GM12865 (cell line): ENCODE measurements at regions not wholly inside any gene's neighbourhood (a gene's known extent, or its start where the extent isn't known, plus 50 kb on each side); places are given as distances from the start of the nearest gene placed in this dataset.
"Not testable (repeated sequence)": the region's sequence is repeated elsewhere in the genome, so short reads cannot be mapped to it uniquely, and the experiment has no call there.

Experiments
- DNase-seq: peaks from one replicate; pipeline ENCODE4 v3.0.0; 2010; ENCODE audit warnings: low read depth
- H3K4me3 ChIP-seq: 2 replicates; pipeline ENCODE4 v1.5.1; 2011; ENCODE audit warnings: mild to moderate bottlenecking, low read depth, low read length, control low read depth
- TF ChIP-seq, protein P1 (sequence below): IDR thresholded peaks from 2 replicates; pipeline ENCODE4 v1.5.1; 2011; ENCODE audit warnings: low read length, control low read depth, low read depth, inconsistent platforms; ENCODE audit not compliant: insufficient read depth; ENCODE audit errors: missing control alignments

DNA sequence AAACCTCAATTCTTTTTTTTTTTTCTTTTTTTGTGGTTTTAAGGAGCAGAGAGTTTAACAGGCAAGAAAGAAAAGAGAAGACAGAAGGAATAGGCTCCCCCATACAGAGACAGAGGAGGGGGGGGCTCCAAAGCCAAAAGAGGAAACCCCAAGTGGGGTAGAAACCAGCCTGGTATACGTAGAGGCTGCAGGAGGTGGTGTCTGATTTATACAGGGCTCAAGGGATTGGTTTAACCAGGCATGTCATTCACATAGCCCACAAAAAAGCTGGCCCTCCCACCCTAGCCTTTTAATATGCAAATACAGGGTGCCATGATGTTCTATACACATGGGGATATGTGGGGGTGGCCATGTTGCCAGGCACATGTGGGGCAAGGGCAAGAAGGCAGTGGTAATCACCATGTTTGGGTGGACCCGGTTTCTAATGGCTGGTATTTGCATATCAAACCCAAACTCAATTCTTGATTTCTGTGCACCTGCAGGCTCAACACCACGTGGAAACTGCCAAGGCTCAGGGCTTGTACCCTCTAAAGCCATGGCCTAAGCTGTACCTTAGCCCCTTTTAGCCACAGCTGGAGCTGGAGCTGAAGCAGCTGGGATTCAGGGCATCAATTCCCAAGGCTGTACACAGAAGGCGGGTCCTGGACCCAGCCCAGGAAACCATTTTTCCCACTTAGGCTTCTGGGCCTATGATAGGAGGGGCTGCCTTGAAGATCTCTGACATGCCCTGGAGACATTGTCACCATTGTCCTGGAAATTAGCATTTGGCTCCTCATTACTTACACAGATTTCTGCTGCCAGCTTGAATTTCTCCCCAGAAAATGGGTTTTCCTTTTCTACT, 170.3 kb downstream of the MAIP1 start:
- DNase-seq: no peak

DNA sequence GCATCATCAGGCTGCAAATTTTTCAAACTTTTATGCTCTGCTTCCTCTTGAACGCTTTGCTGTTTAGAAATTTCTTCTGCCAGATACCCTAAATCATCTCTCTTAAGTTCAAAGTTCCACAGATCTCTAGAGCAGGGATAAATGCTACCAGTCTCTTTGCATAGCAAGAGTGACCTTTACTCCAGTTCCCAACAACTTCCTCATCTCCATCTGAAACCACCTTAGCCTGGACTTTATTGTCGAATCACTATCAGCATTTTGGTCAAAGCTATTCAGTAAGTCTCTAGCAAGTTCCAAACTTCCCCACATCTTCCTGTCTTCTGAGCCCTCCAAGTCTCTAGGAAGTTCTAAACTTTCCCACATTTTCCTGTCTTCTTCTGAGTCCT, 170.9 kb downstream of the MAIP1 start:
- H3K4me3 ChIP-seq, DNase-seq: not testable (repeated sequence)

More for the DNA sequence above, 170.3 kb downstream of the MAIP1 start:
- TF ChIP-seq, protein P1, sequence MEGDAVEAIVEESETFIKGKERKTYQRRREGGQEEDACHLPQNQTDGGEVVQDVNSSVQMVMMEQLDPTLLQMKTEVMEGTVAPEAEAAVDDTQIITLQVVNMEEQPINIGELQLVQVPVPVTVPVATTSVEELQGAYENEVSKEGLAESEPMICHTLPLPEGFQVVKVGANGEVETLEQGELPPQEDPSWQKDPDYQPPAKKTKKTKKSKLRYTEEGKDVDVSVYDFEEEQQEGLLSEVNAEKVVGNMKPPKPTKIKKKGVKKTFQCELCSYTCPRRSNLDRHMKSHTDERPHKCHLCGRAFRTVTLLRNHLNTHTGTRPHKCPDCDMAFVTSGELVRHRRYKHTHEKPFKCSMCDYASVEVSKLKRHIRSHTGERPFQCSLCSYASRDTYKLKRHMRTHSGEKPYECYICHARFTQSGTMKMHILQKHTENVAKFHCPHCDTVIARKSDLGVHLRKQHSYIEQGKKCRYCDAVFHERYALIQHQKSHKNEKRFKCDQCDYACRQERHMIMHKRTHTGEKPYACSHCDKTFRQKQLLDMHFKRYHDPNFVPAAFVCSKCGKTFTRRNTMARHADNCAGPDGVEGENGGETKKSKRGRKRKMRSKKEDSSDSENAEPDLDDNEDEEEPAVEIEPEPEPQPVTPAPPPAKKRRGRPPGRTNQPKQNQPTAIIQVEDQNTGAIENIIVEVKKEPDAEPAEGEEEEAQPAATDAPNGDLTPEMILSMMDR: no peak
- H3K4me3 ChIP-seq: no peak overlapping the region

DNA sequence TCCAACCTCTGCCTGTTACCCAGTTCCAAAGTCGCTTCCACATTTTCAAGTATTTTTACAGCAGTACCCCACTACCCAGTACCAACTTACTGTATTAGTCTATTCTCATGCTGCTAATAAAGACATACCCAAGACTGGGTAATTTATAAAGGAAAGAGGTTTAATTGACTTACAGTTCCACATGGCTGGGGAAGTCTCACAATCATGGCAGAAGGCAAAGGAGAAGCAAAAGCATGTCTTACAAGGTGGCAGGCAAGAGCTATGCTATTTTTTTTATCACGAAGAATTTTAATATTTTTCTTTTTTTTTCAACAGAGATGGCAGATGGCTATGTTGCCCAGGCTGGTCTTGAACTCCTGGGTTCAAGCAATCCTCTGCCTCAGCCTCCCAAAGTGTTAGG, 171.3 kb downstream of the MAIP1 start:
- not testable (repeated sequence) for H3K4me3 ChIP-seq, DNase-seq

DNA sequence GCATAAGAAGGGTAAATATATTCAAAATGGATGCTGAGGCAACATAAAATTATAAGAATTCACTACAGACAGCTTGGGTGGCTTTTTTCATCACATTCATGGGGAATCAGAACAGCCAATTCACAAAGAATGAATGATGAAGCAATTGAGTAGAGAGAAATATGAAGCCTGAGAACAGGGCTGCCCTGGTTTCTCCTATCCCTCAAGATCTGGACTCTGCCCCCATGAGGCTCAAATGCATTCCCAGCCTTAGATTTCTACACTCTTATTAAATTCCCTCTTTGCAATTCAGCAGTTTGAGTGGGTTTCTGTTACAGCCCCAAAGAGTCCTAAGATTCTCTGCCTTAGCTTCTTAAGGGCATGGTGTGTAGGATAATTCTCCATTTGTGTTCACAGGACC, 172.5 kb downstream of the MAIP1 start:
- TF ChIP-seq, protein P1: no peak
- H3K4me3 ChIP-seq: no peak overlapping the region
- no peak for DNase-seq

DNA sequence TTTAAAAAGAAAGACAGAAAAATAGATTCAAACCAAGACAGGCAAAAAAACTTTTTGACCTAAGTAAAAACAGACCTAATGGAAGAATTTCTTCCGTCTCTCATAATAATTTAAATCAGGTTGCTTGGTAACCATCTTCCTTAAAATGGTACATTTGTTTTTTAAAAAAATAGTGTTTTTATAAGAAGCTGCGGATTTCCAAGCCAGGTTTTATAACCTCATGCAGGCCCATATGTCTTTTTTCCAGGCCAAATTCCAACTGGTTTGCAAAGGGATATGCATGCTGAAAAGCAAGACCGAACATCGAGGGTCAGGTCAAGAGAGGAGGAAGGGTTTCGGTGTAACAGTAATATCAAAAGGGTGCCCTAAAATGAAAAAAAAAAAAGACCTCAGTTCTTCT, 172.9 kb downstream of the MAIP1 start:
- no peak for DNase-seq
- TF ChIP-seq, protein P1: no peak
- no peak overlapping the region for H3K4me3 ChIP-seq

DNA sequence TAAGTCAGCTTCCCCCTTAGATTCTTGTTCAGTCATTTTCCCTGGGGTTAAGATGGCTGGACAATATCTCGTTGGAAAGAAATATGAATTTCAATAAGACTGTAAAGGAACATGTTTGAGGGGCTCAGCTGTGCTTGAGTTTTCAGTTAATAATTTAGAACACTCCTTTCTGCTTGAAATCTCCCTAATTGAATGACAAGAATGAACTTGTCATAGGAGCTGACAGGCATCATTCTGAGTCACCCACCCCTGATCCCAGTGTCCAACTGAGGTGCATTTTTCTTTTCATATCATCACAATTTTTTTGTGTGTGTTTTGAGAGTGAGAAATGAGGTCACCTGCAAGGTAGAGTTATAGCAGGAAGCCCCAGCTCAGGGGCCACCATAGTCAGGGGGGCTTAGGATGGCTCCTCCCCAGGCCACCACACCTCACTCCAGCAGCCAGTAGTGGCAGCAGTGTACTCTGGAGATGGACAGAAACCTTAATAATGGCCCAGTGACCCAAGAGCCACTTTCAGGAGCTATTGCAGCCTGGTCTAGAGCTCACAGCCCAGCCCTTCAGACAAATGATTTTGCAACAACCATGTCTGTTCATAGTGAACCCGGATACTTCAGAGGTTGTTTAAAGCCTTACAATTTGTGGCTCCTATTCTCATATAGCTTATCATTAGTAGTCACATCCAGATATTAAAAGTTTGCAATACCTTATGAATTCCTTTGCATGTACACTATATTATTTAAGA, 174.5 kb downstream of the MAIP1 start:
- H3K4me3 ChIP-seq: no peak overlapping the region
- DNase-seq: no peak
- TF ChIP-seq, protein P1: no peak

DNA sequence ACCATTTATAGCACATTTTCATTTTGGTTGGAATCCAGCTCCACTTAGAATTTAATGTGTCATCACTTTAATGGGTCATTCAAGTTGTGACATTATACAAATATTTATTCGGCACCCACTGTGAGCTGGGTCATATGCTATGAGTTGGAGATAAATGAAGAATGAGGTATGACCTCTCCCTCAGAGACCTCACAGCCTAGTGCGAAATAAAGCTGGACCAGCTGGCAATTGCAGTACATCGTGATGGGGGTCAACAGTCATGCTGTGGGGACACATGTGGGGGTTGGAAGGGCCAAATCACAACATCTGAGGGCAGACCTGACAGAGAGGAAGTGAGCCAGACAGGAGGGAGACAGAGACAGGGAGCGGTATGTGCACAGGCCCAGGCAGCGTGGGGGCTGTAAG, 175.4 kb downstream of the MAIP1 start:
- no peak for DNase-seq

More for the DNA sequence above, 175.4 kb downstream of the MAIP1 start:
- H3K4me3 ChIP-seq: no peak overlapping the region
- TF ChIP-seq, protein P1: no peak
